Kidney (tissue), 13 donors: ENCODE measurements at regions not wholly inside any gene's neighbourhood (a gene's known extent, or its start where the extent isn't known, plus 50 kb on each side); places are given as distances from the start of the nearest gene placed in this dataset.

Experiments used
- DNase-seq, 5 donors: peaks; one replicate each; pipeline ENCODE4 v3.0.0-alpha.2; 2013 to 2020
- FAIRE-seq: peaks from 2 replicates; lab custom pipeline; 2012; peaks lifted over from hg19 to GRCh38; lab: Jason Lieb, UNC
- H3K27ac ChIP-seq, 2 donors: one replicate each; pipeline ENCODE4 v1.7.0; 2013; ENCODE audit warnings: low read depth in 2 of 2, low read length in 2 of 2, inconsistent platforms in 1 of 2
- H3K27me3 ChIP-seq: one replicate; pipeline ENCODE4 v1.7.1; 2013; ENCODE audit warnings: low read length, inconsistent platforms; ENCODE audit not compliant: control insufficient read depth, insufficient read depth
- H3K36me3 ChIP-seq, 3 donors: one replicate each; pipeline versions ENCODE4 v1.7.0 to v1.7.1; 2013; ENCODE audit warnings: low read length in 3 of 3, control low read depth in 1 of 3, inconsistent platforms in 1 of 3; ENCODE audit not compliant: insufficient read depth in 3 of 3, control insufficient read depth in 2 of 3
- H3K4me1 ChIP-seq, 3 donors: one replicate each; pipeline versions ENCODE4 v1.7.0 to v1.7.1; 2013; ENCODE audit warnings: low read length in 3 of 3, inconsistent platforms in 1 of 3, low read depth in 1 of 3; ENCODE audit not compliant: control insufficient read depth in 2 of 3, insufficient read depth in 2 of 3
- H3K4me3 ChIP-seq, 3 donors: one replicate each; pipeline versions ENCODE4 v1.7.0 to v1.8.1; 2013; ENCODE audit warnings: low read length in 3 of 3, control low read depth in 1 of 3, inconsistent platforms in 1 of 3
- H3K9ac ChIP-seq, 3 donors: one replicate each; pipeline versions ENCODE4 v1.7.0 to v1.7.1; 2013; ENCODE audit warnings: low read length in 3 of 3, control low read depth in 1 of 3, inconsistent platforms in 1 of 3
- H3K9me3 ChIP-seq, 3 donors: one replicate each; pipeline versions ENCODE4 v1.7.0 to v1.7.1; 2013; ENCODE audit warnings: low read length in 3 of 3, control low read depth in 1 of 3, inconsistent platforms in 1 of 3; ENCODE audit not compliant: control insufficient read depth in 2 of 3, insufficient read depth in 1 of 3
- CTCF ChIP-seq: IDR thresholded peaks from 3 replicates; pipeline ENCODE4 v1.5.1; 2012; ENCODE audit warnings: mild to moderate bottlenecking, moderate library complexity, borderline replicate concordance; ENCODE audit not compliant: insufficient read depth; ENCODE audit errors: extremely low read depth
- intact Hi-C: fragments of 100-400 bp; cut with DNase I; formaldehyde crosslinking; loops from one replicate; pipeline ENCODE4 v1.11.1; 2022
- donor health status: control.
- donor health status: control.
- donor health status: control.
- donor health status: control.
- donor health status: control.
- donor health status: DM: yes; HTN: yes; CAD: no.
- donor health status: Normal renal cell carcinoma (clear cell type).

- FAIRE-seq = no peak
- no peak overlapping the region for H3K27ac ChIP-seq
- no peak overlapping the region for H3K4me3 ChIP-seq
- no peaks in the 10 kb centered on the region for H3K36me3 ChIP-seq
- no peaks in the 10 kb centered on the region for H3K9me3 ChIP-seq
- no peak for TF ChIP-seq CTCF
- intact Hi-C loops = no loop called here
- H3K27me3 ChIP-seq = no peaks in the 10 kb centered on the region
- no peak overlapping the region for H3K9ac ChIP-seq
- peaks cover 0 to 6% (median 0%) of the 10 kb centered on the region in 3 donors for H3K4me1 ChIP-seq
- DNase-seq = peak in 1 of 5 donors; percentile 20
Observed at GRCh38 chr1:29806646-29807319, 570.5 kb downstream of the PTPRU start.

DNA sequence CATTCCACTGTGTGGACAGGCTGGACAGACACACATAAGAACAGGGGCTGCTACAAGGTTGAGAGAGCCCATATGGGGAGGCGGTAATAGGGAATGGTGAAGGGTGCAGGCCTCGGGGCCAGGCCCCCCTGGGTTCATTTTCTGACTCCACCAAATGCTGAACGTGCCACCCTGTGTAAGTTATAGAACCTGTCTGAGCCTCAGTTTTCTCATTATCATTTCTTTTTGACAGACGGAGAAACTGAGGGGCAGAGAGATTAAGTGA, 569.5 kb downstream of the PTPRU start:
- Histone ChIP-seq H3K27ac (no peak overlapping the region), H3K9me3 (no peaks in the 10 kb centered on the region), H3K4me3 (no peak overlapping the region), H3K27me3 (no peaks in the 10 kb centered on the region), H3K4me1 (peaks cover 0 to 6% (median 0%) of the 10 kb centered on the region in 3 donors), H3K36me3 (no peaks in the 10 kb centered on the region), H3K9ac (no peak overlapping the region)
- FAIRE-seq (no peak), DNase-seq (peak in 1 of 5 donors; percentile 1)
- no peak for TF ChIP-seq CTCF
- intact Hi-C loops = no loop called here

GRCh38 chr1:29805122-29805895, 569.0 kb downstream of the PTPRU start:
- intact Hi-C loops = no loop called here
- H3K27me3 ChIP-seq = no peaks in the 10 kb centered on the region
- peak in 3 of 5 donors; percentile 21 to 45 (median 34) for DNase-seq

More at GRCh38 chr1:29805122-29805895, 569.0 kb downstream of the PTPRU start:
- Histone ChIP-seq H3K27ac (no peak overlapping the region), H3K4me3 (no peak overlapping the region), H3K9ac (no peak overlapping the region), H3K36me3 (no peaks in the 10 kb centered on the region), H3K9me3 (no peaks in the 10 kb centered on the region), H3K4me1 (peaks cover 0 to 6% (median 0%) of the 10 kb centered on the region in 3 donors)
- no peak for FAIRE-seq
- TF ChIP-seq CTCF = no peak
